Kidney (tissue), 13 donors: ENCODE measurements at regions not wholly inside any gene's neighbourhood (a gene's known extent, or its start where the extent isn't known, plus 50 kb on each side); places are given as distances from the start of the nearest gene placed in this dataset.
A peak's percentile ranks its signal among the peaks of the same experiment; 100 is the strongest.

Experiments
- DNase-seq, 5 donors: peaks; one replicate each; pipeline ENCODE4 v3.0.0-alpha.2; 2013 to 2020
- FAIRE-seq: peaks from 2 replicates; lab custom pipeline; 2012; peaks lifted over from hg19 to GRCh38; lab: Jason Lieb, UNC
- H3K27ac ChIP-seq, 2 donors: one replicate each; pipeline ENCODE4 v1.7.0; 2013; ENCODE audit warnings: low read depth in 2 of 2, low read length in 2 of 2, inconsistent platforms in 1 of 2
- H3K27me3 ChIP-seq: one replicate; pipeline ENCODE4 v1.7.1; 2013; ENCODE audit warnings: low read length, inconsistent platforms; ENCODE audit not compliant: control insufficient read depth, insufficient read depth
- H3K36me3 ChIP-seq, 3 donors: one replicate each; pipeline versions ENCODE4 v1.7.0 to v1.7.1; 2013; ENCODE audit warnings: low read length in 3 of 3, control low read depth in 1 of 3, inconsistent platforms in 1 of 3; ENCODE audit not compliant: insufficient read depth in 3 of 3, control insufficient read depth in 2 of 3
- H3K4me1 ChIP-seq, 3 donors: one replicate each; pipeline versions ENCODE4 v1.7.0 to v1.7.1; 2013; ENCODE audit warnings: low read length in 3 of 3, inconsistent platforms in 1 of 3, low read depth in 1 of 3; ENCODE audit not compliant: control insufficient read depth in 2 of 3, insufficient read depth in 2 of 3
- H3K4me3 ChIP-seq, 3 donors: one replicate each; pipeline versions ENCODE4 v1.7.0 to v1.8.1; 2013; ENCODE audit warnings: low read length in 3 of 3, control low read depth in 1 of 3, inconsistent platforms in 1 of 3
- H3K9ac ChIP-seq, 3 donors: one replicate each; pipeline versions ENCODE4 v1.7.0 to v1.7.1; 2013; ENCODE audit warnings: low read length in 3 of 3, control low read depth in 1 of 3, inconsistent platforms in 1 of 3
- H3K9me3 ChIP-seq, 3 donors: one replicate each; pipeline versions ENCODE4 v1.7.0 to v1.7.1; 2013; ENCODE audit warnings: low read length in 3 of 3, control low read depth in 1 of 3, inconsistent platforms in 1 of 3; ENCODE audit not compliant: control insufficient read depth in 2 of 3, insufficient read depth in 1 of 3
- CTCF ChIP-seq: IDR thresholded peaks from 3 replicates; pipeline ENCODE4 v1.5.1; 2012; ENCODE audit warnings: mild to moderate bottlenecking, moderate library complexity, borderline replicate concordance; ENCODE audit not compliant: insufficient read depth; ENCODE audit errors: extremely low read depth
- intact Hi-C: fragments of 100-400 bp; cut with DNase I; formaldehyde crosslinking; loops from one replicate; pipeline ENCODE4 v1.11.1; 2022
- donor health status: control.
- donor health status: control.
- donor health status: control.
- donor health status: control.
- donor health status: control.
- donor health status: DM: yes; HTN: yes; CAD: no.
- donor health status: Normal renal cell carcinoma (clear cell type).

DNA sequence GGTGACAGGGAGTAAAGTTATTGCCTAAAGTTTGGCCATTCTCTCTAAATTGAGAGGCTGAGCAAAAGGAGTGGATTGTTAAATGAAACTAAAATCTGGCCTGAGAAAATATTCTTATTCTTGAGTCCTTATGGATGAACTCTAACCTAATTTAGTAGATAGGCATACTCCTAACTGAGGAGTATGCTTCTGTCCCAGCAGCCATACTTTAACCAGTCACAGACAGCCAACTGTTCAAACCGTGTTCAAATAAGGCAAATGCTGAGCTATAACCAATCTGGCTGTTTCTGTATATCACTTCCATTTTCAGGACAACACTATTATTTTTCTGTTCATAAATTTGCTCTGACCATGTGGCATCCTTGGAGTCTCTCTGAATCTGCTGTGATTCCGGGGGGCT, 75.9 kb upstream of the RERGL start:
- intact Hi-C loops = no loop called here
- DNase-seq (no peak), FAIRE-seq (no peak)
- TF ChIP-seq CTCF = no peak
- H3K9me3 ChIP-seq = no peaks in the 10 kb centered on the region
- no peak overlapping the region for H3K27ac ChIP-seq
- H3K4me1 ChIP-seq = peaks cover 0 to 5% (median 4%) of the 10 kb centered on the region in 3 donors
- H3K4me3 ChIP-seq = no peak overlapping the region
- H3K36me3 ChIP-seq = no peaks in the 10 kb centered on the region
- no peak overlapping the region for H3K9ac ChIP-seq
- no peaks in the 10 kb centered on the region for H3K27me3 ChIP-seq

DNA sequence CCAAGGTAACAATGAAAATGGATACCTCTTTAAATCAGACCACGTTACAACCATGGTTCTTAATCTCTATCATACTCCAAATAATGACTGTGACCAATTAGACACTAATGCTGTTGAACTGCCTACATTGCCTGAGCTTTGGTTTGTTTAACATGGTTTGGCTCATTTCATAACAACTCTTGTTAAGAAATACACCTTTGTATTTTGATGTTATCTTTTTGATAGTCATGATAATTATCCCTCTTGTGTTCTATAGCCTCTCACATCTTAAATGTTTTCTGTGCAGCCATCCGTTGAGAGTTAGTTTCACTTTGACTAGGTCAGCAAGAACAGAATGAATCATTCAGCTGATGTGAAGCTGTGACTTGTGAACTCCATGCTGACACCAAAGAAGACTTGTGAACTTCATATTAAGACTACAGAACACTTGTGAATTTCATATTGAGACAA, 75.5 kb upstream of the RERGL start:
- Histone ChIP-seq H3K9ac (no peak overlapping the region), H3K36me3 (no peaks in the 10 kb centered on the region), H3K27ac (no peak overlapping the region), H3K9me3 (no peaks in the 10 kb centered on the region), H3K4me3 (peak overlapping the region in 1 of 3 donors; percentile 22), H3K27me3 (no peaks in the 10 kb centered on the region), H3K4me1 (peaks cover 0 to 5% (median 4%) of the 10 kb centered on the region in 3 donors)
- DNase-seq = peak in 3 of 5 donors; percentile 19 to 84 (median 83)
- TF ChIP-seq CTCF = no peak
- intact Hi-C loops = no loop called here
- peak; percentile 82 for FAIRE-seq

- DNase-seq (no peak), FAIRE-seq (no peak)
- no peak for TF ChIP-seq CTCF
- H3K4me1 ChIP-seq = peaks cover 0 to 5% (median 2%) of the 10 kb centered on the region in 3 donors
- no peak overlapping the region for H3K9ac ChIP-seq
- H3K36me3 ChIP-seq = no peaks in the 10 kb centered on the region
- peaks cover 0 to 9% (median 0%) of the 10 kb centered on the region in 3 donors for H3K9me3 ChIP-seq
- intact Hi-C loops = no loop called here
- no peak overlapping the region for H3K4me3 ChIP-seq
- no peaks in the 10 kb centered on the region for H3K27me3 ChIP-seq
- no peak overlapping the region for H3K27ac ChIP-seq
These were observed 70.9 kb upstream of the RERGL start for GRCh38 chr12:18160901-18161300.
